IMR-90 (cell line): ENCODE measurements at regions not wholly inside any gene's neighbourhood (a gene's known extent, or its start where the extent isn't known, plus 50 kb on each side); places are given as distances from the start of the nearest gene placed in this dataset.
A peak's percentile ranks its signal among the peaks of the same experiment; 100 is the strongest.

Source experiments
- ATAC-seq: fragments of 200-7000 bp; cut with Tn5 transposase; 2 replicates; pipeline ENCODE4 v1.9.1; 2020; ENCODE audit warnings: low read depth, mild to moderate bottlenecking, moderate library complexity
- BruUV-seq: library from RNA; stranded (reverse); fragments of 400-500 nt; replicated peaks from 2 replicates; lab custom pipeline; 2021; lab: Mats Ljungman, UMichigan
- CTCF ChIA-PET: fragments of 300-600 bp; formaldehyde crosslinking; extraction: SDS; loops from one replicate; lab custom pipeline; 2021; ENCODE audit warnings: antibody characterized with exemption; lab: Yijun Ruan, JAX
- POLR2A ChIA-PET: fragments of 300-600 bp; sonication (Branson Sonifier 250); formaldehyde crosslinking; loops from one replicate; lab custom pipeline; 2022; ENCODE audit warnings: antibody characterized with exemption; ENCODE audit not compliant: unreplicated experiment; lab: Charles Lee
- DNase-seq: peaks from one replicate; pipeline ENCODE4 v3.0.0; 2013
- H2AFZ ChIP-seq: replicated peaks from 2 replicates; pipeline ENCODE3; 2013; ENCODE audit warnings: low read length, mild to moderate bottlenecking; ENCODE audit not compliant: poor library complexity
- H2AK5ac ChIP-seq: 2 replicates; pipeline ENCODE4 v1.6.1; 2013; ENCODE audit warnings: low read depth, low read length, inconsistent platforms
- H2AK9ac ChIP-seq: replicated peaks from 2 replicates; pipeline ENCODE3; 2013; ENCODE audit warnings: mild to moderate bottlenecking, low read depth, low read length, moderate library complexity; ENCODE audit not compliant: poor library complexity
- H2BK120ac ChIP-seq: 2 replicates; pipeline ENCODE4 v1.6.1; 2013; ENCODE audit warnings: low read depth, low read length, inconsistent platforms
- H2BK15ac ChIP-seq: 3 replicates; pipeline ENCODE4 v1.6.1; 2013; ENCODE audit warnings: low read depth, low read length, inconsistent platforms
- H2BK20ac ChIP-seq: 2 replicates; pipeline ENCODE4 v1.6.1; 2013; ENCODE audit warnings: low read depth, mild to moderate bottlenecking, inconsistent platforms, low read length, moderate library complexity
- H2BK5ac ChIP-seq: 2 replicates; pipeline ENCODE4 v1.6.1; 2013; ENCODE audit warnings: mild to moderate bottlenecking, low read depth, low read length, inconsistent platforms; ENCODE audit not compliant: poor library complexity, severe bottlenecking
- H3K14ac ChIP-seq: replicated peaks from 2 replicates; pipeline ENCODE4 v1.6.1; 2013; ENCODE audit warnings: low read depth, low read length, inconsistent platforms
- H3K18ac ChIP-seq: 2 replicates; pipeline ENCODE4 v1.6.1; 2013; ENCODE audit warnings: low read depth, low read length, control low read depth
- H3K23ac ChIP-seq: 2 replicates; pipeline ENCODE4 v1.6.1; 2013; ENCODE audit warnings: low read depth, low read length, inconsistent platforms
- H3K27ac ChIP-seq: 2 replicates; pipeline ENCODE4 v1.5.1; 2013; ENCODE audit warnings: mild to moderate bottlenecking, control low read depth, low read length; ENCODE audit not compliant: insufficient read depth
- H3K27me3 ChIP-seq: 2 replicates; pipeline ENCODE4 v1.6.1; 2013; ENCODE audit warnings: low read length; ENCODE audit not compliant: control insufficient read depth, insufficient read depth
- H3K36me3 ChIP-seq: 2 replicates; pipeline ENCODE4 v1.6.1; 2013; ENCODE audit warnings: low read length, mixed read lengths; ENCODE audit not compliant: control insufficient read depth, insufficient read depth
- H3K4ac ChIP-seq: 2 replicates; pipeline ENCODE4 v1.6.1; 2013; ENCODE audit warnings: low read depth, low read length, inconsistent platforms
- H3K4me1 ChIP-seq: 2 replicates; pipeline ENCODE4 v1.6.1; 2013; ENCODE audit warnings: low read length, mixed read lengths; ENCODE audit not compliant: control insufficient read depth, insufficient read depth
- H3K4me2 ChIP-seq: 2 replicates; pipeline ENCODE4 v1.6.1; 2013; ENCODE audit warnings: low read depth, mild to moderate bottlenecking, control low read depth, low read length, moderate library complexity
- H3K4me3 ChIP-seq: 2 replicates; pipeline ENCODE4 v1.5.1; 2013; ENCODE audit warnings: low read depth, mild to moderate bottlenecking, control low read depth, low read length, moderate library complexity; ENCODE audit not compliant: insufficient read depth
- H3K56ac ChIP-seq: 2 replicates; pipeline ENCODE4 v1.6.1; 2013; ENCODE audit warnings: low read length, inconsistent platforms; ENCODE audit not compliant: insufficient read depth; ENCODE audit errors: extremely low read depth
- H3K79me1 ChIP-seq, 2 experiments: 2 replicates each; pipeline ENCODE4 v1.6.1; 2013; ENCODE audit warnings: low read length in 2 of 2, inconsistent platforms in 1 of 2, low read depth in 1 of 2
- H3K9ac ChIP-seq: 2 replicates; pipeline ENCODE4 v1.6.1; 2013; ENCODE audit warnings: low read depth, low read length, control low read depth
- H3K9me1 ChIP-seq: 2 replicates; pipeline ENCODE4 v1.6.1; 2013; ENCODE audit warnings: low read length, inconsistent platforms; ENCODE audit not compliant: insufficient read depth
- H3K9me3 ChIP-seq: 2 replicates; pipeline ENCODE4 v1.6.1; 2013; ENCODE audit warnings: low read length; ENCODE audit not compliant: control insufficient read depth, insufficient read depth
- H4K20me1 ChIP-seq: 2 replicates; pipeline ENCODE4 v1.6.1; 2013; ENCODE audit warnings: low read length, inconsistent platforms; ENCODE audit not compliant: insufficient read depth
- H4K5ac ChIP-seq: 2 replicates; pipeline ENCODE4 v1.6.1; 2013; ENCODE audit warnings: mild to moderate bottlenecking, low read depth, low read length, control low read depth
- H4K8ac ChIP-seq, 2 experiments: 2 replicates each; pipeline ENCODE4 v1.6.1; 2013; ENCODE audit warnings: low read depth in 2 of 2, low read length in 2 of 2, control low read depth in 1 of 2, inconsistent platforms in 1 of 2
- H4K91ac ChIP-seq: 2 replicates; pipeline ENCODE4 v1.6.1; 2013; ENCODE audit warnings: low read depth, low read length, inconsistent platforms; ENCODE audit not compliant: insufficient read depth
- CEBPB ChIP-seq: IDR thresholded peaks from 2 replicates; pipeline ENCODE4 v1.6.1; 2012; ENCODE audit warnings: low read depth, low read length, improper control_type of control experiment
- SMC3 ChIP-seq: fragments of 150-350 bp; IDR thresholded peaks from 2 replicates; pipeline ENCODE4 v1.6.1; 2016; ENCODE audit warnings: low read depth, mild to moderate bottlenecking, antibody characterized with exemption, low read length, moderate library complexity
- dilution Hi-C: fragments of 300-500 bp; cut with HindIII; formaldehyde crosslinking; loops from one replicate; pipeline ENCODE4 v1.14.3; 2018; ENCODE audit warnings: low sequenced_read_pairs; ENCODE audit not compliant: unreplicated experiment
- in situ Hi-C: fragments of 300-500 bp; cut with MboI; formaldehyde crosslinking; loops from 3 replicates; pipeline ENCODE4 v1.14.3; 2019; ENCODE audit warnings: low sequenced_read_pairs, inconsistent platforms, mixed read lengths
- intact Hi-C: fragments of 100-400 bp; cut with micrococcal nuclease; formaldehyde crosslinking; loops from 2 replicates; pipeline ENCODE4 v1.10.0; 2022

DNA sequence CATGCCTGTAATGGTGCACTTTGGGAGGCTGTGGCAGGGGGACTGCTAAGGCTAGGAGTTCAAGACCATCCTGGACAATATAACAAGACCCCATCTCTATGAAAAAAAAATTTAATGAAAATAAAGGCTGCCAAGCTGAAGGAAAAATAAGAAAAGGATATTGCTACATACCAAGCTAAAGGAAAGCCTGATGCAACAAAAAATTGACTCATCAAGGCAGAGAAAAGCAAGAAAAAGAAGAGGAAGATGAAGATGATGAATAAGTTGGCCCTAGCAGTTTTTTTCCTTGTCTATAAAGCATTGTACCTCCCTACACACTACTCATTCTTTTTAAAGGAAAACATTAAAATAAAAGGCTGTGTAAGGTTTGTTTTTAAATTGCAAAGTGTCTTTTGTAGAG, 441.9 kb upstream of the MDFIC2 start:
- Histone ChIP-seq H3K36me3 (no peaks in the 10 kb centered on the region), H3K18ac (no peak overlapping the region), H3K23ac (no peak overlapping the region; the same call in 1 of the 2 replicates), H3K4ac (no peak overlapping the region), H2AK5ac (no peak overlapping the region), H2BK5ac (no peak overlapping the region), H3K9me1 (no peaks in the 10 kb centered on the region), H2BK15ac (no peak overlapping the region), H4K20me1 (no peaks in the 10 kb centered on the region), H4K8ac (no peak overlapping the region), H3K4me1 (peaks cover 2% of the 10 kb centered on the region; the same call in 1 of the 2 replicates), H3K79me1 (no peaks in the 10 kb centered on the region), H3K9ac (no peak overlapping the region), H3K56ac (no peak overlapping the region), H3K9me3 (no peaks in the 10 kb centered on the region), H3K14ac (no peak overlapping the region), H2BK20ac (no peak overlapping the region), H3K4me3 (no peak overlapping the region), H2AK9ac (no peak overlapping the region), H4K91ac (no peak overlapping the region), H3K27ac (no peak overlapping the region), H2BK120ac (no peak overlapping the region), H3K4me2 (no peak overlapping the region), H4K5ac (no peak overlapping the region), H3K27me3 (no peaks in the 10 kb centered on the region), H2AFZ (no peak overlapping the region)
- dilution Hi-C loops: no loop called here
- ChIA-PET CTCF (no interaction called here), POLR2A (interaction anchor here (0.5 kb wide), 1 partner anchor 63 kb away, joined by 6 read pairs; no protein-coding TSS in a partner anchor)
- ATAC-seq (peak; percentile 32), DNase-seq (peak; percentile 37)
- intact Hi-C loops: no loop called here
- TF ChIP-seq SMC3: no peak
- TF ChIP-seq CEBPB: peak; percentile 83
- no TSS peak for BruUV-seq
- in situ Hi-C loops: no loop called here
